NT2/D1 (cell line): ENCODE measurements at regions not wholly inside any gene's neighbourhood (a gene's known extent, or its start where the extent isn't known, plus 50 kb on each side); places are given as distances from the start of the nearest gene placed in this dataset.

Experiments
- DNase-seq: peaks from one replicate; pipeline ENCODE4 v3.0.0-alpha.2; 2011; ENCODE audit warnings: low read depth, low spot score
- H3K27me3 ChIP-seq: 2 replicates; pipeline ENCODE4 v1.6.0; 2011; ENCODE audit warnings: mild to moderate bottlenecking; ENCODE audit not compliant: insufficient read length, insufficient read depth
- H3K36me3 ChIP-seq: 2 replicates; pipeline ENCODE4 v1.6.1; 2011; ENCODE audit warnings: mild to moderate bottlenecking, low read length, mixed read lengths; ENCODE audit not compliant: insufficient read depth, insufficient read length
- H3K4me1 ChIP-seq: 2 replicates; pipeline ENCODE4 v1.5.1; 2011; ENCODE audit not compliant: insufficient read depth, insufficient read length
- H3K4me3 ChIP-seq: 2 replicates; pipeline ENCODE4 v1.5.1; 2011; ENCODE audit warnings: low read depth; ENCODE audit not compliant: insufficient read length
- H3K9ac ChIP-seq: 2 replicates; pipeline ENCODE4 v1.6.0; 2011; ENCODE audit warnings: low read depth; ENCODE audit not compliant: insufficient read length
- H3K9me3 ChIP-seq: 2 replicates; pipeline ENCODE4 v1.5.1; 2011; ENCODE audit warnings: mild to moderate bottlenecking, low read length; ENCODE audit not compliant: insufficient read depth
- SUZ12 ChIP-seq: IDR thresholded peaks from 2 replicates; pipeline ENCODE4 v1.6.1; 2011; ENCODE audit not compliant: insufficient read length, insufficient read depth; ENCODE audit errors: extremely low read depth
- YY1 ChIP-seq: IDR thresholded peaks from 2 replicates; pipeline ENCODE4 v1.6.1; 2011; ENCODE audit not compliant: insufficient read length, insufficient read depth
- ZNF274 ChIP-seq: IDR thresholded peaks from 2 replicates; pipeline ENCODE4 v1.6.1; 2011; ENCODE audit warnings: mild to moderate bottlenecking, low read depth, low read length

DNA sequence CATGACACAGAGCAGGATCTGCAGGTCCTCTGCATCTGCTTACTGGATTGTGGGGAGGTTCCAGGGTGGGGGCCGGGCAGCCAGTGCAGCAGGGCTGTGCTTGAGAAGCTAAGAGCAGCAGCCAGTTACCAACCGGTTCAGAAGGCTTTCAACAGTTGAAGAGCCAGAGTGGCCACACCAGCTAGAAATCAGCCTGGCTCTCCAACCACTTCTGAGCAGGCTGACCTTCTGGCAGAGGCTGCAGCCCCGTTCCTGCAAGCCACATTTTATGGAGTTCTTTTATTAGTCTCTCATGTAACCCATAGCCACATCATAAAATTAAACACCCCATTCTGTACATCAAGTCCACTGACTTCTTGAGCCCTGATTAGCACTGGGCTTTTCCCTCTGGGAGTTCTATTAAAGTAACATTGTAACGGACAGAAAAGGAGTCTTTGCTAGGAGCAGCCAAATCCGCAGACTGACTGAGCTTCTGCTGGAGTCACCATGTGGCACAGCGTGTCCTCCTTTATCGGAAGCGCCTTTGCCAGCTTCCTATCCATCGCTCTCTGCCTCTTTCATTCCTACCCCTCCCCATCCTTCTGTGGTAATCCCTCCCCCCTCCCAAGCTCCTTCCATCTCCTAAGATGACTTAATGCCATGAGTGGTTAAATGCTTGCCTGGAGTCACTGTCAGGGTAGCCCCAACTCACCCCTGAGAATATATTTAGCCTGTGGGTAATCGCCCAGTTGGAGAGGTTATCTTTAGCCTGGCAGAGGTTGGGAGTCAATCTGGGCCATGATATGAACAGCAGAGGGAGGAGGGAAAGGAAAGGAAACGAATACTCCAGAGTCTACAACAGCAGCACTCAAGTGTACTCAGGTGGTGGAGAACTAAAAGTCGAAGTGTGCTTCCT lies 138.5 kb upstream of the HES1 start:
- no peak for TF ChIP-seq SUZ12
- TF ChIP-seq YY1 = no peak
- no peak for TF ChIP-seq ZNF274
- no peaks in the 10 kb centered on the region for H3K36me3 ChIP-seq
- H3K4me1 ChIP-seq = peaks cover 10% of the 10 kb centered on the region
- no peak overlapping the region for H3K4me3 ChIP-seq
- no peaks in the 10 kb centered on the region for H3K9me3 ChIP-seq
- peaks cover 2% of the 10 kb centered on the region for H3K27me3 ChIP-seq
- no peak overlapping the region for H3K9ac ChIP-seq
- DNase-seq = no peak

GRCh38 chr3:193998123-193998448 lies 137.9 kb upstream of the HES1 start:
- no peak overlapping the region for H3K4me3 ChIP-seq
- no peaks in the 10 kb centered on the region for H3K36me3 ChIP-seq
- H3K9me3 ChIP-seq = no peaks in the 10 kb centered on the region
- H3K4me1 ChIP-seq = peaks cover 10% of the 10 kb centered on the region
- no peak for DNase-seq
- no peak for TF ChIP-seq SUZ12
- no peak for TF ChIP-seq YY1
- TF ChIP-seq ZNF274 = no peak
- H3K27me3 ChIP-seq = peaks cover 2% of the 10 kb centered on the region
- H3K9ac ChIP-seq = no peak overlapping the region

DNA sequence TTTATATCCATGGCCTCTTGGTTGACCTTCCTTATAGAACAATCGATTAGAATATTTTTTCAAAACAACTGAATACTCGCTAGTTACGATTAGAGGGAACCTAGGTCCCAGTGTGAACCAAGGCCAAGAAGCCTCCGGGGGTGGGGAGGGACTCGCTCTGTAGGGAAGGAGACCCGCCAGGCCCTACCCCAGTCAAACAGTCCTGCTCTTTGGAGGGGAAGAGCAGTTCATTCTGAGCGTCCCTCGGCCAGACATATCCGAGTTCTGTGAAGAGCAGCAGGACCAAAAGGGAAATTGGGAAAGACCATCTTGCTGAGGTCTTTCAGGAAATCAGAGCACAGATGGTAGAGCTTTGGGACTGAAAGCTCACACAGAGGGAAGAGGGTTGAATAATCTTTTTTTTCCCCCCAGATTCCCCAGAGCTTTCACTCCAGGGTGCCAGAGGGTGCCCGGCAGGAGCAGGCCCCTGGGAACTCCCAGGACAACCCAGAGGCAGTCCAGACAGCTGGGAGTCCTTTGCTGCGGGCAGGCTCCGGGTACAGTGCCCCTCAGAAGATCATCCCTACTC lies 137.2 kb upstream of the HES1 start:
- no peak for TF ChIP-seq ZNF274
- TF ChIP-seq SUZ12 = no peak
- no peak for TF ChIP-seq YY1
- H3K36me3 ChIP-seq = no peaks in the 10 kb centered on the region
- H3K9me3 ChIP-seq = no peaks in the 10 kb centered on the region
- peaks cover 2% of the 10 kb centered on the region for H3K27me3 ChIP-seq
- peaks cover 10% of the 10 kb centered on the region for H3K4me1 ChIP-seq
- no peak overlapping the region for H3K4me3 ChIP-seq
- no peak overlapping the region for H3K9ac ChIP-seq
- no peak for DNase-seq

DNA sequence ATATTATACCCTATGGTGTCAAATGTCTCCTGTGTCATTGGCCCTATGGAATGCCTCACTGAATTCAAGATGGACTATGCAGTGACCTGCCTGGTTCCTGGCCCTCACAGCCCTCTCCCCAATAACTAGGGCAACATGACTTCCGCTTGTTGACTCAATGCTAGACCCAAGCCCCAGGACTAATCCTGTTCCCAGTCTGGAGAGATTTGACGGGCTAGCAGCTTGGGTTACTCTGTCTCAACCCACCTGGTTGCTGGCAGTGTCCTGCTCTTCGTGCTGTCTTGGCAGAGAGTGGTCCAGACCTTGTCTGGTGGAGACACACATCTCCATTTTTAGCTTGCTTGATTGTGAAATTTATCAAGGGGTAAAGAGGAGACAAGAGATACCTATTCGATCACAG lies 135.8 kb upstream of the HES1 start:
- Histone ChIP-seq H3K9me3 (no peaks in the 10 kb centered on the region), H3K27me3 (peaks cover 4% of the 10 kb centered on the region), H3K9ac (no peak overlapping the region), H3K4me3 (no peak overlapping the region), H3K4me1 (peaks cover 10% of the 10 kb centered on the region), H3K36me3 (no peaks in the 10 kb centered on the region)
- no peak for TF ChIP-seq SUZ12
- no peak for TF ChIP-seq ZNF274
- TF ChIP-seq YY1 = no peak
- no peak for DNase-seq

GRCh38 chr3:194000712-194001111 lies 135.2 kb upstream of the HES1 start:
- peaks cover 4% of the 10 kb centered on the region for H3K27me3 ChIP-seq
- H3K36me3 ChIP-seq = no peaks in the 10 kb centered on the region
- H3K9me3 ChIP-seq = no peaks in the 10 kb centered on the region
- H3K4me3 ChIP-seq = no peak overlapping the region
- no peak overlapping the region for H3K9ac ChIP-seq
- TF ChIP-seq ZNF274 (no peak), YY1 (no peak), SUZ12 (no peak)
- no peak for DNase-seq
- peaks cover 10% of the 10 kb centered on the region for H3K4me1 ChIP-seq

DNA sequence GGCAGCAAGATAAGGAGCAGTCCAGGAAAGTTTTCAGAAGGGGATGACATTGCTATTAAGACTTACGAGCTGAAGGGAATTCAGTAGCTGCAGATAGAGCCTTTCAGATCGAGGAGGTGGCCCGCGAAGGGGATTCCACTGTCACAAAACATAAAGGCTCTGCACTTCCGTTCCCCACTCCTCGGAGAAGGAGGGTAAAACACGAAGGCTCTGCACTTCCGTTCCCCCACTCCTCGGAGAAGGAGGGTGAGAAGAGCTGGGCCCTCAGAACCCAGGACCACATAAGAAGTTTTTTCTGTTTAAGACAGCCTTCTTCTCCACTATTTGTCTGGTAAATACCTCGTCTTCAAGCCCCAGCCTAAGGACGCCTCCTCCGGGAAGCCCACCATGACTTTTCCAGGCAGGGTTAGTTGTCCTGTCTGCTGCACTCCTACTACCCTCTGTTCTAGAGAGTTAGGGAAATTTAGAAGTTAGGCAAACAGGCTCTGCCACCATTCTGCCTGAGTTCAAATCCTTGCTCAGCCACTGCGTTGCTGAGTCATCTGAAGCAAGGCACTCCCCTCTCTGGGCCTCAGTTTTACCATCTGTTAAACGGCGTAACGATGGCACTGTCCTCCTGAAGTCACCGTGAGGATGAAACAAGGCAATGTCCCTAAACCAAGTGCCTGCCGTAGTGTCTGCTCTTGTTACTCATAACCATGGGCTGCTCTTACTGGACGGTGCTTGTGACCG lies 134.1 kb upstream of the HES1 start:
- H3K9me3 ChIP-seq = no peaks in the 10 kb centered on the region
- H3K4me1 ChIP-seq = peaks cover 9% of the 10 kb centered on the region
- TF ChIP-seq YY1 (no peak), ZNF274 (no peak), SUZ12 (no peak)
- peaks cover 5% of the 10 kb centered on the region for H3K27me3 ChIP-seq
- H3K4me3 ChIP-seq = no peak overlapping the region
- no peak for DNase-seq
- no peak overlapping the region for H3K9ac ChIP-seq
- H3K36me3 ChIP-seq = no peaks in the 10 kb centered on the region
